ENCODE measurements at regions not wholly inside any gene's neighbourhood (a gene's known extent, or its start where the extent isn't known, plus 50 kb on each side); places are given as distances from the start of the nearest gene placed in this dataset.

DNA sequence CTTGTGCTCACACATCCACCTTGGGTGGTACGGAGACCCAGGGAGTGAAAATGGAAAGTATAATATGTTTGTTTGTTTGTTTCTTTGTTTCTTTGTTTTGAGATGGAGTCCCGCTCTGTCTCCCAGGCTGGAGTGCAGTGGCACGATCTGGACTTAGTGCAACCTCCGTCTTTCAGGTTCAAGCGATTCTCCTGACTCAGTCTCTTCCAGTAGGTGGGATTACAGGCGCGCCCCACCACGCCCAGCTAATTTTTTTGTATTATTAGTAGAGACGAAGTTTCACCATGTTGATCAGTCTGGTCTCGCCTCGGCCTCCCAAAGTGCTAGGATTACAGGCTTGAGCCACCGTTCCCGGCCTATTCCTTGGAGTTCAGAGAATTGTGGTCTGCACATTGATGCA is 115.4 kb downstream of the TRIM27 start:
- TF ChIP-seq, protein P1, sequence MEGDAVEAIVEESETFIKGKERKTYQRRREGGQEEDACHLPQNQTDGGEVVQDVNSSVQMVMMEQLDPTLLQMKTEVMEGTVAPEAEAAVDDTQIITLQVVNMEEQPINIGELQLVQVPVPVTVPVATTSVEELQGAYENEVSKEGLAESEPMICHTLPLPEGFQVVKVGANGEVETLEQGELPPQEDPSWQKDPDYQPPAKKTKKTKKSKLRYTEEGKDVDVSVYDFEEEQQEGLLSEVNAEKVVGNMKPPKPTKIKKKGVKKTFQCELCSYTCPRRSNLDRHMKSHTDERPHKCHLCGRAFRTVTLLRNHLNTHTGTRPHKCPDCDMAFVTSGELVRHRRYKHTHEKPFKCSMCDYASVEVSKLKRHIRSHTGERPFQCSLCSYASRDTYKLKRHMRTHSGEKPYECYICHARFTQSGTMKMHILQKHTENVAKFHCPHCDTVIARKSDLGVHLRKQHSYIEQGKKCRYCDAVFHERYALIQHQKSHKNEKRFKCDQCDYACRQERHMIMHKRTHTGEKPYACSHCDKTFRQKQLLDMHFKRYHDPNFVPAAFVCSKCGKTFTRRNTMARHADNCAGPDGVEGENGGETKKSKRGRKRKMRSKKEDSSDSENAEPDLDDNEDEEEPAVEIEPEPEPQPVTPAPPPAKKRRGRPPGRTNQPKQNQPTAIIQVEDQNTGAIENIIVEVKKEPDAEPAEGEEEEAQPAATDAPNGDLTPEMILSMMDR (IDR thresholded peaks at IDR 0.05) = no peak
- TF ChIP-seq POLR2A (IDR thresholded peaks at IDR 0.05) = no peak

Measured in adrenal gland (tissue), 5 donors.